ENCODE measurements at regions not wholly inside any gene's neighbourhood (a gene's known extent, or its start where the extent isn't known, plus 50 kb on each side); places are given as distances from the start of the nearest gene placed in this dataset.

DNA sequence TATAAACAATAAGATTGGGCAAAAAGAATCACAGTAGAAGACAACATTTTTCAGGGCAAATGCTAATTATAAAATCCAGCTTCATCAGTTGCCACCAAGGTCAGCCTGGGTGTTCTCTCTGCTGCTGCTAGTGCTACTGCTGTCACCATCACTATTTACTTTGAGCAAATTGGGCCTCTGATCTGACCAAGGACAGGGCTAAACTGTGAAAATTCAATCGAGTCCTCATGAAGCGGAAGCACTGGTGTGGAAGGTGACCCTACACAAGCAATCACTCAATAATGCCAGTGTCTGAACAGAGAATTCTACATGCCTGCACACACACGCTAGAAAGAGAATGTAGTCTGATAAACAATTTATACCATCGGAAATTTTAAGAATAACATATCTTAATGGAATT, 122.9 kb upstream of the TTC29 start:
- TF ChIP-seq, protein P1, sequence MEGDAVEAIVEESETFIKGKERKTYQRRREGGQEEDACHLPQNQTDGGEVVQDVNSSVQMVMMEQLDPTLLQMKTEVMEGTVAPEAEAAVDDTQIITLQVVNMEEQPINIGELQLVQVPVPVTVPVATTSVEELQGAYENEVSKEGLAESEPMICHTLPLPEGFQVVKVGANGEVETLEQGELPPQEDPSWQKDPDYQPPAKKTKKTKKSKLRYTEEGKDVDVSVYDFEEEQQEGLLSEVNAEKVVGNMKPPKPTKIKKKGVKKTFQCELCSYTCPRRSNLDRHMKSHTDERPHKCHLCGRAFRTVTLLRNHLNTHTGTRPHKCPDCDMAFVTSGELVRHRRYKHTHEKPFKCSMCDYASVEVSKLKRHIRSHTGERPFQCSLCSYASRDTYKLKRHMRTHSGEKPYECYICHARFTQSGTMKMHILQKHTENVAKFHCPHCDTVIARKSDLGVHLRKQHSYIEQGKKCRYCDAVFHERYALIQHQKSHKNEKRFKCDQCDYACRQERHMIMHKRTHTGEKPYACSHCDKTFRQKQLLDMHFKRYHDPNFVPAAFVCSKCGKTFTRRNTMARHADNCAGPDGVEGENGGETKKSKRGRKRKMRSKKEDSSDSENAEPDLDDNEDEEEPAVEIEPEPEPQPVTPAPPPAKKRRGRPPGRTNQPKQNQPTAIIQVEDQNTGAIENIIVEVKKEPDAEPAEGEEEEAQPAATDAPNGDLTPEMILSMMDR (IDR thresholded peaks at IDR 0.05), result no peak
- no peak for TF ChIP-seq POLR2A (IDR thresholded peaks at IDR 0.05)
